ENCODE measurements at regions not wholly inside any gene's neighbourhood (a gene's known extent, or its start where the extent isn't known, plus 50 kb on each side); places are given as distances from the start of the nearest gene placed in this dataset.

DNA sequence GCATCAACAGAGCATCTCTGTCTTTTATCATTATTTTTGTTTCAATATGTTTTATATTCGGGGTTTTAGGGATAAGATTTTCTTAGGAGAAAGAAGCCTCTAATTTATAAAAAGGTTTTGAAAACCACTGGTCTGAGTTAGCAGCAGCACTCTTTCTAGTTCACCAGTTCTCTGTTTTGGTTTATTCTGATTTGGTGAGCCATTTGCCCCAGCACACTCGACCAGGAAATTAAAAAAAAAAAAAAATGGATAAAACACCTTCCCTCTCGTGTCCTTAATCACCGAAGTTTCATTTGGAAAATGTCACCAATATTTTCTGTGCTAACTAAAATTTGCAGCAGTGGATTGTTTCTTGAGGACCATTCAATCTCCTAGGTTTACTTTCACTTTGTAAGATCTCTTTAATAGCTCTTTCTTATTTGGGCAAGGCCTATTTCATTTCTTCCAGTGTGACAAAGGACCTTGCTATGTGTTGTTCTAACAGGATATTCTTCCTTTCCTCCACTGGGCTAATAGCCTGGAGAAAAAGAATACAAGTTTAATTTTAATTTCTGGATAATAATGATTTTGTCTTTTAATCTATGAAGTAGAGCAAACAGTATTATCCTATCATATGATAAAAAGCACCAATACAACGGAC is 57.8 kb upstream of the ANXA1 start:
- no peaks in the 10 kb centered on the region for H3K9me3 Mint-ChIP-seq
- DNase-seq (ENCODE audit: low spot score) (no peak), ATAC-seq (no peak)
- Histone ChIP-seq H3F3A (replicated peaks; ENCODE audit: low read depth) (no peaks in the 10 kb centered on the region), H3K79me2 (replicated peaks; ENCODE audit: insufficient read depth) (no peaks in the 10 kb centered on the region), H2AFZ (peak overlapping the region; percentile 23; the same call in 1 of the 2 replicates), H3K36me3 (ENCODE audit: insufficient read depth) (no peaks in the 10 kb centered on the region), H3K27me3 (ENCODE audit: insufficient read depth) (no peaks in the 10 kb centered on the region), H4K20me1 (replicated peaks; ENCODE audit: insufficient read depth) (no peaks in the 10 kb centered on the region), H3K4me3 (no peak overlapping the region), H3K27ac (ENCODE audit: low read depth) (no peak overlapping the region), H3K9me2 (ENCODE audit: insufficient read depth) (no peaks in the 10 kb centered on the region), H3K4me1 (ENCODE audit: insufficient read depth) (no peaks in the 10 kb centered on the region), H3K4me2 (no peak overlapping the region)
- H3K27me3 Mint-ChIP-seq (ENCODE audit: insufficient read depth, low read depth, poor library complexity): no peaks in the 10 kb centered on the region
- H3K4me3 Mint-ChIP-seq: no peak overlapping the region
- H3K4me1 Mint-ChIP-seq: no peaks in the 10 kb centered on the region; the same call in 2 of the 3 replicates
- TF ChIP-seq, protein P1, sequence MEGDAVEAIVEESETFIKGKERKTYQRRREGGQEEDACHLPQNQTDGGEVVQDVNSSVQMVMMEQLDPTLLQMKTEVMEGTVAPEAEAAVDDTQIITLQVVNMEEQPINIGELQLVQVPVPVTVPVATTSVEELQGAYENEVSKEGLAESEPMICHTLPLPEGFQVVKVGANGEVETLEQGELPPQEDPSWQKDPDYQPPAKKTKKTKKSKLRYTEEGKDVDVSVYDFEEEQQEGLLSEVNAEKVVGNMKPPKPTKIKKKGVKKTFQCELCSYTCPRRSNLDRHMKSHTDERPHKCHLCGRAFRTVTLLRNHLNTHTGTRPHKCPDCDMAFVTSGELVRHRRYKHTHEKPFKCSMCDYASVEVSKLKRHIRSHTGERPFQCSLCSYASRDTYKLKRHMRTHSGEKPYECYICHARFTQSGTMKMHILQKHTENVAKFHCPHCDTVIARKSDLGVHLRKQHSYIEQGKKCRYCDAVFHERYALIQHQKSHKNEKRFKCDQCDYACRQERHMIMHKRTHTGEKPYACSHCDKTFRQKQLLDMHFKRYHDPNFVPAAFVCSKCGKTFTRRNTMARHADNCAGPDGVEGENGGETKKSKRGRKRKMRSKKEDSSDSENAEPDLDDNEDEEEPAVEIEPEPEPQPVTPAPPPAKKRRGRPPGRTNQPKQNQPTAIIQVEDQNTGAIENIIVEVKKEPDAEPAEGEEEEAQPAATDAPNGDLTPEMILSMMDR (conservative IDR thresholded peaks at IDR 0.05; ENCODE audit: low read depth in 2 of 2): no peak
- TF ChIP-seq CREB1 (CRISPR knock-in tag; IDR thresholded peaks at IDR 0.05; ENCODE audit: low read depth): no peak
- TF ChIP-seq JUNB (IDR thresholded peaks at IDR 0.05; ENCODE audit: unreplicated experiment): no peak
- TF ChIP-seq NANOG (IDR thresholded peaks at IDR 0.05; ENCODE audit: borderline replicate concordance): no peak
- H3K27ac Mint-ChIP-seq: no peak overlapping the region
- no peaks in the 10 kb centered on the region for H3K36me3 Mint-ChIP-seq (ENCODE audit: low read depth)

DNA sequence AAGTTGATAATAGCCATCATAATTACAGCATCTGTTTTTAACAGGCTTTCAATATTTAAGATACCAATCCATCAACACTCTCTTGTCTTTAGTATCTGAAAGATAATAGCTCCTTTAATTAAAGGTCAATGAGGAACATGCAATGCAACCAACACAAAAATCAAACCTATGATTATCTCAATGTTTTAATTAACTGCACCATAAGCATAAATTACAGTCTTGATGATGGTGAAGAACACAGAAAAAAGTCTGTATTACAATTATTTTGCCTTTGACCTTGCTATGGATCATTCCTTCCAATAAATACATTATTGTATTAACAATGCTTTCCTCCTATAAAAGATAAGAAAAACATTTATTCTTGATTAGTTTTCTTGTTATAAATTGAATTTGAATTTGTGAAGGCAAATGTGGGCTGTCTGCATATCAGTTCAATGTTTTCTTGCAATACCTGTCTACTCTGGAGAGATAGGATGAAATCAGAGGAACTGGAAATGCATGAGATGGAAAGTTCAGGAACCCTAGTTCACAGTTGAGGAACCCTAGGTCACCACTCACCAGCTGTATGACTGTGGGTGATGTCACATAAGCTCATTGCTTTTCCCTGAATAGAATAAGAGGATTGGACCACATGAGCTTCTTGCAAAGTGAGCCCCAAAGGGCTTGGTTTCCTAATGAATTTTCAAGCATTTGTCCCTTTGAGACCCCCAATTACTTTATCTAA is 58.5 kb upstream of the ANXA1 start:
- peak overlapping the region; percentile 23; the same call in 1 of the 2 replicates for H2AFZ ChIP-seq
- DNase-seq (ENCODE audit: low spot score) (no peak), ATAC-seq (no peak)
- no peak overlapping the region for H3K4me3 ChIP-seq
- Mint-ChIP-seq H3K27me3 (ENCODE audit: insufficient read depth, low read depth, poor library complexity) (no peaks in the 10 kb centered on the region), H3K9me3 (no peaks in the 10 kb centered on the region), H3K4me1 (no peaks in the 10 kb centered on the region; the same call in 2 of the 3 replicates), H3K27ac (no peak overlapping the region), H3K4me3 (no peak overlapping the region), H3K36me3 (ENCODE audit: low read depth) (no peaks in the 10 kb centered on the region)
- H3K4me2 ChIP-seq: no peak overlapping the region
- H3K79me2 ChIP-seq (replicated peaks; ENCODE audit: insufficient read depth): no peaks in the 10 kb centered on the region
- no peaks in the 10 kb centered on the region for H3K36me3 ChIP-seq (ENCODE audit: insufficient read depth)
- no peaks in the 10 kb centered on the region for H4K20me1 ChIP-seq (replicated peaks; ENCODE audit: insufficient read depth)
- H3K27me3 ChIP-seq (ENCODE audit: insufficient read depth): no peaks in the 10 kb centered on the region
- no peaks in the 10 kb centered on the region for H3K4me1 ChIP-seq (ENCODE audit: insufficient read depth)
- no peaks in the 10 kb centered on the region for H3F3A ChIP-seq (replicated peaks; ENCODE audit: low read depth)
- H3K9me2 ChIP-seq (ENCODE audit: insufficient read depth): no peaks in the 10 kb centered on the region
- H3K27ac ChIP-seq (ENCODE audit: low read depth): no peak overlapping the region
- no peak for TF ChIP-seq ZNF114 (CRISPR knock-in tag; IDR thresholded peaks at IDR 0.05)
- TF ChIP-seq ZNF331 (CRISPR knock-in tag; IDR thresholded peaks at IDR 0.05; ENCODE audit: low read depth): no peak
- TF ChIP-seq, protein P2, sequence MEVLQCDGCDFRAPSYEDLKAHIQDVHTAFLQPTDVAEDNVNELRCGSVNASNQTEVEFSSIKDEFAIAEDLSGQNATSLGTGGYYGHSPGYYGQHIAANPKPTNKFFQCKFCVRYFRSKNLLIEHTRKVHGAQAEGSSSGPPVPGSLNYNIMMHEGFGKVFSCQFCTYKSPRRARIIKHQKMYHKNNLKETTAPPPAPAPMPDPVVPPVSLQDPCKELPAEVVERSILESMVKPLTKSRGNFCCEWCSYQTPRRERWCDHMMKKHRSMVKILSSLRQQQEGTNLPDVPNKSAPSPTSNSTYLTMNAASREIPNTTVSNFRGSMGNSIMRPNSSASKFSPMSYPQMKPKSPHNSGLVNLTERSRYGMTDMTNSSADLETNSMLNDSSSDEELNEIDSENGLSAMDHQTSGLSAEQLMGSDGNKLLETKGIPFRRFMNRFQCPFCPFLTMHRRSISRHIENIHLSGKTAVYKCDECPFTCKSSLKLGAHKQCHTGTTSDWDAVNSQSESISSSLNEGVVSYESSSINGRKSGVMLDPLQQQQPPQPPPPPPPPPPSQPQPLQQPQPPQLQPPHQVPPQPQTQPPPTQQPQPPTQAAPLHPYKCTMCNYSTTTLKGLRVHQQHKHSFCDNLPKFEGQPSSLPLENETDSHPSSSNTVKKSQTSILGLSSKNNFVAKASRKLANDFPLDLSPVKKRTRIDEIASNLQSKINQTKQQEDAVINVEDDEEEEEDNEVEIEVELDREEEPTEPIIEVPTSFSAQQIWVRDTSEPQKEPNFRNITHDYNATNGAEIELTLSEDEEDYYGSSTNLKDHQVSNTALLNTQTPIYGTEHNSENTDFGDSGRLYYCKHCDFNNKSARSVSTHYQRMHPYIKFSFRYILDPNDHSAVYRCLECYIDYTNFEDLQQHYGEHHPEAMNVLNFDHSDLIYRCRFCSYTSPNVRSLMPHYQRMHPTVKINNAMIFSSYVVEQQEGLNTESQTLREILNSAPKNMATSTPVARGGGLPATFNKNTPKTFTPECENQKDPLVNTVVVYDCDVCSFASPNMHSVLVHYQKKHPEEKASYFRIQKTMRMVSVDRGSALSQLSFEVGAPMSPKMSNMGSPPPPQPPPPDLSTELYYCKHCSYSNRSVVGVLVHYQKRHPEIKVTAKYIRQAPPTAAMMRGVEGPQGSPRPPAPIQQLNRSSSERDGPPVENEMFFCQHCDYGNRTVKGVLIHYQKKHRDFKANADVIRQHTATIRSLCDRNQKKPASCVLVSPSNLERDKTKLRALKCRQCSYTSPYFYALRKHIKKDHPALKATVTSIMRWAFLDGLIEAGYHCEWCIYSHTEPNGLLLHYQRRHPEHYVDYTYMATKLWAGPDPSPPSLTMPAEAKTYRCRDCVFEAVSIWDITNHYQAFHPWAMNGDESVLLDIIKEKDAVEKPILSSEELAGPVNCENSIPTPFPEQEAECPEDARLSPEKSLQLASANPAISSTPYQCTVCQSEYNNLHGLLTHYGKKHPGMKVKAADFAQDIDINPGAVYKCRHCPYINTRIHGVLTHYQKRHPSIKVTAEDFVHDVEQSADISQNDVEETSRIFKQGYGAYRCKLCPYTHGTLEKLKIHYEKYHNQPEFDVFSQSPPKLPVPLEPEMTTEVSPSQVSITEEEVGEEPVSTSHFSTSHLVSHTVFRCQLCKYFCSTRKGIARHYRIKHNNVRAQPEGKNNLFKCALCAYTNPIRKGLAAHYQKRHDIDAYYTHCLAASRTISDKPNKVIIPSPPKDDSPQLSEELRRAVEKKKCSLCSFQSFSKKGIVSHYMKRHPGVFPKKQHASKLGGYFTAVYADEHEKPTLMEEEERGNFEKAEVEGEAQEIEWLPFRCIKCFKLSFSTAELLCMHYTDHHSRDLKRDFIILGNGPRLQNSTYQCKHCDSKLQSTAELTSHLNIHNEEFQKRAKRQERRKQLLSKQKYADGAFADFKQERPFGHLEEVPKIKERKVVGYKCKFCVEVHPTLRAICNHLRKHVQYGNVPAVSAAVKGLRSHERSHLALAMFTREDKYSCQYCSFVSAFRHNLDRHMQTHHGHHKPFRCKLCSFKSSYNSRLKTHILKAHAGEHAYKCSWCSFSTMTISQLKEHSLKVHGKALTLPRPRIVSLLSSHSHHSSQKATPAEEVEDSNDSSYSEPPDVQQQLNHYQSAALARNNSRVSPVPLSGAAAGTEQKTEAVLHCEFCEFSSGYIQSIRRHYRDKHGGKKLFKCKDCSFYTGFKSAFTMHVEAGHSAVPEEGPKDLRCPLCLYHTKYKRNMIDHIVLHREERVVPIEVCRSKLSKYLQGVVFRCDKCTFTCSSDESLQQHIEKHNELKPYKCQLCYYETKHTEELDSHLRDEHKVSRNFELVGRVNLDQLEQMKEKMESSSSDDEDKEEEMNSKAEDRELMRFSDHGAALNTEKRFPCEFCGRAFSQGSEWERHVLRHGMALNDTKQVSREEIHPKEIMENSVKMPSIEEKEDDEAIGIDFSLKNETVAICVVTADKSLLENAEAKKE (CRISPR knock-in tag; IDR thresholded peaks at IDR 0.05): no peak
- TF ChIP-seq EZH2 (IDR thresholded peaks at IDR 0.05; ENCODE audit: low read depth, unreplicated experiment): no peak
- TF ChIP-seq, protein P3, sequence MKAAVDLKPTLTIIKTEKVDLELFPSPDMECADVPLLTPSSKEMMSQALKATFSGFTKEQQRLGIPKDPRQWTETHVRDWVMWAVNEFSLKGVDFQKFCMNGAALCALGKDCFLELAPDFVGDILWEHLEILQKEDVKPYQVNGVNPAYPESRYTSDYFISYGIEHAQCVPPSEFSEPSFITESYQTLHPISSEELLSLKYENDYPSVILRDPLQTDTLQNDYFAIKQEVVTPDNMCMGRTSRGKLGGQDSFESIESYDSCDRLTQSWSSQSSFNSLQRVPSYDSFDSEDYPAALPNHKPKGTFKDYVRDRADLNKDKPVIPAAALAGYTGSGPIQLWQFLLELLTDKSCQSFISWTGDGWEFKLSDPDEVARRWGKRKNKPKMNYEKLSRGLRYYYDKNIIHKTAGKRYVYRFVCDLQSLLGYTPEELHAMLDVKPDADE (IDR thresholded peaks at IDR 0.05): no peak
